Uterus (tissue), 3 donors: ENCODE measurements at regions not wholly inside any gene's neighbourhood (a gene's known extent, or its start where the extent isn't known, plus 50 kb on each side); places are given as distances from the start of the nearest gene placed in this dataset.
"Not testable (repeated sequence)": the region's sequence is repeated elsewhere in the genome, so short reads cannot be mapped to it uniquely, and the experiment has no call there.

Source experiments
- DNase-seq, 2 donors: peaks; one replicate each; pipeline ENCODE4 v3.0.0-alpha.2; 2019 to 2020
- H3K27ac ChIP-seq, 2 donors: fragments of 200-600 bp; sonication (generic); 1 replicate in 1 of 2; 2 replicates in 1 of 2; pipeline ENCODE4 v1.5.1; 2016 to 2018
- H3K27me3 ChIP-seq, 2 donors: fragments of 200-600 bp; sonication (generic); one replicate each; pipeline ENCODE4 v1.5.1; 2018 to 2019; ENCODE audit warnings: control low read depth in 1 of 2
- H3K36me3 ChIP-seq, 2 donors: fragments of 200-600 bp; sonication (generic); one replicate each; pipeline ENCODE4 v1.5.1; 2019; ENCODE audit warnings: control low read depth in 1 of 2
- H3K4me1 ChIP-seq, 2 donors: fragments of 200-600 bp; sonication (generic); one replicate each; pipeline ENCODE4 v1.5.1; 2018 to 2019; ENCODE audit warnings: control low read depth in 1 of 2
- H3K4me3 ChIP-seq, 2 donors: fragments of 200-600 bp; sonication (generic); 1 replicate in 1 of 2; 2 replicates in 1 of 2; pipeline ENCODE4 v1.5.1; 2018 to 2019; ENCODE audit warnings: mild to moderate bottlenecking in 1 of 2
- H3K9me3 ChIP-seq, 2 donors: fragments of 200-600 bp; sonication (generic); one replicate each; pipeline ENCODE4 v1.5.1; 2019; ENCODE audit warnings: control low read depth in 1 of 2
- intact Hi-C: fragments of 100-400 bp; cut with DNase I; formaldehyde crosslinking; loops from one replicate; pipeline ENCODE4 v1.15.1; 2023; ENCODE audit warnings: low total_unique reads
- donor health status: DM: yes; HTN: yes; CAD: no.

GRCh38 chr16:21509437-21510086 is 89.8 kb upstream of the METTL9 start:
- H3K27me3 ChIP-seq, H3K9me3 ChIP-seq, intact Hi-C loops, H3K4me3 ChIP-seq, H3K36me3 ChIP-seq: not testable (repeated sequence)
- Histone ChIP-seq H3K27ac (peak overlapping the region; percentile 74 to 86), H3K4me1 (peaks cover 8 to 24% of the 10 kb centered on the region in 2 donors)
- peak; percentile 18 to 23 for DNase-seq

DNA sequence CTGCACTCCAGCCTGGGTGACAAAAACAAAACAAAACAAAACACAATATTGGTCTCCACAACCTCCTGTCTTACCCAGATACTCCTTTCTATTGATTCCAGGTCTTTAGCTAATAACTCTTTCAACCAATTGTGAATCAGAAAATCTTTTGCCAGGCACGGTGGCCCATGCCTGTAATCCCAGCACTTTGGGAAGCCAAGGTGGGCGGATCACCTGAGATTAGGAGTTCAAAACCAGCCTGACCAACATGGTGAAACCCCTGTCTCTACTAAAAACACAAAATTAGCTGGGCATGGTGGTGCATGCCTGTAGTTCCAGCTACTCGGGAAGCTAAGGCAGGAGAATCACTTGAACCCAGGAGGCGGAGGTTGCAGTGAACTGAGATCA is 88.5 kb upstream of the METTL9 start:
- H3K9me3 ChIP-seq, H3K27me3 ChIP-seq, H3K4me3 ChIP-seq, intact Hi-C loops, H3K36me3 ChIP-seq: not testable (repeated sequence)
- H3K27ac ChIP-seq, result peak overlapping the region; percentile 74 to 86
- peak; percentile 11 to 13 for DNase-seq
- peaks cover 8 to 24% of the 10 kb centered on the region in 2 donors for H3K4me1 ChIP-seq

GRCh38 chr16:21511315-21512210 is 87.8 kb upstream of the METTL9 start:
- H3K27ac ChIP-seq, result peak overlapping the region; percentile 74 to 86
- H3K27me3 ChIP-seq, intact Hi-C loops, H3K36me3 ChIP-seq, H3K4me3 ChIP-seq, H3K9me3 ChIP-seq: not testable (repeated sequence)
- peaks cover 8 to 24% of the 10 kb centered on the region in 2 donors for H3K4me1 ChIP-seq
- peak; percentile 69 to 78 for DNase-seq

- peaks cover 8 to 24% of the 10 kb centered on the region in 2 donors for H3K4me1 ChIP-seq
- H3K27me3 ChIP-seq, H3K36me3 ChIP-seq, H3K4me3 ChIP-seq, intact Hi-C loops, H3K9me3 ChIP-seq: not testable (repeated sequence)
- peak; percentile 55 to 61 for DNase-seq
- H3K27ac ChIP-seq, result peak overlapping the region; percentile 74 to 86
These were observed 86.8 kb upstream of the METTL9 start for GRCh38 chr16:21512280-21513192.

GRCh38 chr16:21513337-21513741 is 86.0 kb upstream of the METTL9 start:
- H3K27ac ChIP-seq, result peak overlapping the region; percentile 74 to 86
- H3K27me3 ChIP-seq, H3K4me3 ChIP-seq, H3K9me3 ChIP-seq, intact Hi-C loops, H3K36me3 ChIP-seq: not testable (repeated sequence)
- peaks cover 8 to 24% of the 10 kb centered on the region in 2 donors for H3K4me1 ChIP-seq
- peak in 1 of 2 donors; percentile 33 for DNase-seq

GRCh38 chr16:21513812-21514473 is 85.4 kb upstream of the METTL9 start:
- intact Hi-C loops, H3K9me3 ChIP-seq, H3K36me3 ChIP-seq, H3K27me3 ChIP-seq, H3K4me3 ChIP-seq: not testable (repeated sequence)
- Histone ChIP-seq H3K4me1 (peaks cover 8 to 24% of the 10 kb centered on the region in 2 donors), H3K27ac (peak overlapping the region; percentile 74 to 86)
- DNase-seq, result peak; percentile 68 to 78

GRCh38 chr16:21514474-21514840 is 84.9 kb upstream of the METTL9 start:
- H3K36me3 ChIP-seq, H3K4me3 ChIP-seq, intact Hi-C loops, H3K27me3 ChIP-seq, H3K9me3 ChIP-seq, DNase-seq: not testable (repeated sequence)
- peak overlapping the region; percentile 74 to 86 for H3K27ac ChIP-seq
- H3K4me1 ChIP-seq, result peaks cover 8 to 24% of the 10 kb centered on the region in 2 donors

GRCh38 chr16:21516705-21517040 is 82.7 kb upstream of the METTL9 start:
- H3K9me3 ChIP-seq, H3K4me3 ChIP-seq, intact Hi-C loops, H3K27me3 ChIP-seq, H3K36me3 ChIP-seq: not testable (repeated sequence)
- H3K27ac ChIP-seq, result peak overlapping the region; percentile 52 to 56
- peaks cover 8 to 17% of the 10 kb centered on the region in 2 donors for H3K4me1 ChIP-seq
- peak in 1 of 2 donors; percentile 12 for DNase-seq

- H3K4me3 ChIP-seq, H3K27me3 ChIP-seq, H3K9me3 ChIP-seq, intact Hi-C loops, DNase-seq, H3K36me3 ChIP-seq: not testable (repeated sequence)
- Histone ChIP-seq H3K27ac (peak overlapping the region; percentile 52 to 56), H3K4me1 (peaks cover 2 to 11% of the 10 kb centered on the region in 2 donors)
These were observed 82.1 kb upstream of the METTL9 start for GRCh38 chr16:21517263-21517662.

GRCh38 chr16:21519361-21520133 is 79.8 kb upstream of the METTL9 start:
- H3K36me3 ChIP-seq, DNase-seq, intact Hi-C loops, H3K27me3 ChIP-seq, H3K4me1 ChIP-seq, H3K9me3 ChIP-seq: not testable (repeated sequence)
- Histone ChIP-seq H3K4me3 (peak overlapping the region; percentile 52 to 79), H3K27ac (peak overlapping the region; percentile 84 to 91)
